Mesenchymal stem cell (in vitro differentiated cells and primary cell): ENCODE measurements at regions not wholly inside any gene's neighbourhood (a gene's known extent, or its start where the extent isn't known, plus 50 kb on each side); places are given as distances from the start of the nearest gene placed in this dataset.

ENCODE experiments used
- DNase-seq: peaks from one replicate; pipeline ENCODE4 v3.0.0-alpha.2; 2013
- H2AFZ ChIP-seq: one replicate; pipeline ENCODE4 v1.6.1; 2013; ENCODE audit warnings: low read depth, mild to moderate bottlenecking, control low read depth, inconsistent platforms, low read length, moderate library complexity
- H2AK5ac ChIP-seq: 2 replicates; pipeline ENCODE4 v1.6.1; 2013; ENCODE audit warnings: low read length, moderate library complexity, mild to moderate bottlenecking, inconsistent platforms; ENCODE audit not compliant: severe bottlenecking
- H2BK120ac ChIP-seq: one replicate; pipeline ENCODE4 v1.6.1; 2013; ENCODE audit warnings: low read depth, mild to moderate bottlenecking, inconsistent platforms, low read length, moderate library complexity
- H2BK12ac ChIP-seq, 2 experiments: one replicate each; pipeline ENCODE4 v1.6.1; 2013; ENCODE audit warnings: inconsistent platforms in 2 of 2, low read length in 2 of 2, mild to moderate bottlenecking in 2 of 2, moderate library complexity in 2 of 2, control low read depth in 1 of 2
- H2BK15ac ChIP-seq: one replicate; pipeline ENCODE4 v1.6.1; 2013; ENCODE audit warnings: mild to moderate bottlenecking, low read depth, inconsistent platforms; ENCODE audit not compliant: poor library complexity, severe bottlenecking
- H2BK5ac ChIP-seq: 2 replicates; pipeline ENCODE4 v1.6.1; 2013; ENCODE audit warnings: low read depth, mild to moderate bottlenecking, low read length, control low read depth, inconsistent platforms; ENCODE audit not compliant: poor library complexity, severe bottlenecking
- H3K14ac ChIP-seq, 2 experiments: one replicate each; pipeline ENCODE4 v1.6.1; 2013; ENCODE audit warnings: inconsistent platforms in 2 of 2, low read length in 2 of 2, control low read depth in 1 of 2, mild to moderate bottlenecking in 1 of 2, moderate library complexity in 1 of 2
- H3K18ac ChIP-seq, 2 experiments: one replicate each; pipeline ENCODE4 v1.6.1; 2013; ENCODE audit warnings: inconsistent platforms in 2 of 2, low read length in 2 of 2, control low read depth in 1 of 2, low read depth in 1 of 2, mild to moderate bottlenecking in 1 of 2
- H3K23ac ChIP-seq, 2 experiments: one replicate each; pipeline ENCODE4 v1.6.1; 2013; ENCODE audit warnings: inconsistent platforms in 2 of 2, low read length in 2 of 2, mild to moderate bottlenecking in 2 of 2, moderate library complexity in 2 of 2, control low read depth in 1 of 2
- H3K27ac ChIP-seq: 2 replicates; pipeline ENCODE4 v1.5.1; 2013; ENCODE audit warnings: mild to moderate bottlenecking, moderate library complexity, low read length, control low read depth, inconsistent platforms; ENCODE audit not compliant: poor library complexity, severe bottlenecking
- H3K27me3 ChIP-seq, 2 experiments: 2 replicates each; pipeline versions ENCODE4 v1.6.1 to v1.7.0; 2013; ENCODE audit warnings: low read length in 2 of 2, mild to moderate bottlenecking in 2 of 2, moderate library complexity in 2 of 2, control low read depth in 1 of 2, inconsistent platforms in 1 of 2; ENCODE audit not compliant: control insufficient read depth in 1 of 2, insufficient read depth in 1 of 2
- H3K36me3 ChIP-seq, 2 experiments: 2 replicates each; pipeline versions ENCODE4 v1.6.1 to v1.7.0; 2013; ENCODE audit warnings: low read length in 2 of 2, control low read depth in 1 of 2, inconsistent platforms in 1 of 2, low read depth in 1 of 2, mild to moderate bottlenecking in 1 of 2; ENCODE audit not compliant: insufficient read depth in 2 of 2, control insufficient read depth in 1 of 2
- H3K4ac ChIP-seq, 2 experiments: one replicate each; pipeline ENCODE4 v1.6.1; 2013; ENCODE audit warnings: inconsistent platforms in 2 of 2, low read length in 2 of 2, mild to moderate bottlenecking in 2 of 2, moderate library complexity in 2 of 2, control low read depth in 1 of 2, low read depth in 1 of 2
- H3K4me1 ChIP-seq: 2 replicates; pipeline ENCODE4 v1.6.1; 2013; ENCODE audit warnings: low read depth, low read length, control low read depth; ENCODE audit not compliant: control insufficient read depth, insufficient read depth
- H3K4me2 ChIP-seq: 2 replicates; pipeline ENCODE4 v1.6.1; 2013; ENCODE audit warnings: low read length, mild to moderate bottlenecking, inconsistent platforms; ENCODE audit not compliant: poor library complexity, severe bottlenecking
- H3K4me3 ChIP-seq, 2 experiments: 2 replicates each; pipeline versions ENCODE4 v1.5.1 to v1.7.0; 2013; ENCODE audit warnings: low read length in 2 of 2, mild to moderate bottlenecking in 2 of 2, control low read depth in 1 of 2, low read depth in 1 of 2; ENCODE audit not compliant: insufficient read depth in 1 of 2
- H3K79me1 ChIP-seq: replicated peaks from 2 replicates; pipeline ENCODE4 v1.6.1; 2013; ENCODE audit warnings: mild to moderate bottlenecking, control low read depth, low read length, inconsistent platforms; ENCODE audit not compliant: poor library complexity, severe bottlenecking
- H3K9ac ChIP-seq: 2 replicates; pipeline ENCODE4 v1.7.0; 2013; ENCODE audit warnings: mild to moderate bottlenecking, low read length, moderate library complexity
- H3K9me3 ChIP-seq: 2 replicates; pipeline ENCODE4 v1.7.0; 2013; ENCODE audit warnings: mild to moderate bottlenecking, low read length; ENCODE audit not compliant: control insufficient read depth
- H4K8ac ChIP-seq: one replicate; pipeline ENCODE4 v1.6.1; 2013; ENCODE audit warnings: inconsistent platforms, mild to moderate bottlenecking, low read length, moderate library complexity
- H4K91ac ChIP-seq: one replicate; pipeline ENCODE4 v1.6.1; 2013; ENCODE audit warnings: mild to moderate bottlenecking, low read length, inconsistent platforms
- WGBS: methylation state at CpG from one replicate; pipeline ENCODE4 v1.1.7; 2013; ENCODE audit warnings: mixed read lengths; 5-methylcytosine and 5-hydroxymethylcytosine counted together

- H3K27me3 ChIP-seq = no peaks in the 10 kb centered on the region
- no peak overlapping the region for H3K23ac ChIP-seq
- no peak overlapping the region for H3K4ac ChIP-seq
- no peak overlapping the region for H2BK5ac ChIP-seq
- H3K27ac ChIP-seq = no peak overlapping the region
- H3K4me3 ChIP-seq = no peak overlapping the region
- no peak overlapping the region for H2AFZ ChIP-seq
- no peak overlapping the region for H2BK12ac ChIP-seq
- no peak overlapping the region for H4K91ac ChIP-seq
- H2BK15ac ChIP-seq = no peak overlapping the region
- DNase-seq = no peak
- H3K4me1 ChIP-seq = no peaks in the 10 kb centered on the region
- H4K8ac ChIP-seq = no peak overlapping the region
- H2AK5ac ChIP-seq = no peak overlapping the region
- no peaks in the 10 kb centered on the region for H3K79me1 ChIP-seq
- H3K4me2 ChIP-seq = no peak overlapping the region
- no peaks in the 10 kb centered on the region for H3K36me3 ChIP-seq
- peaks cover 2% of the 10 kb centered on the region for H3K9me3 ChIP-seq
- no peak overlapping the region for H3K14ac ChIP-seq
- no peak overlapping the region for H3K9ac ChIP-seq
- no peak overlapping the region for H3K18ac ChIP-seq
- no peak overlapping the region for H2BK120ac ChIP-seq
- 50% methylated on average over 4 of the region's 4 CpGs for WGBS
These were observed 500.5 kb downstream of the TBL1XR1 start for GRCh38 chr3:176696816-176697215.

- no peak overlapping the region for H3K14ac ChIP-seq
- no peaks in the 10 kb centered on the region for H3K27me3 ChIP-seq
- DNase-seq = no peak
- no peak overlapping the region for H3K27ac ChIP-seq
- H2AFZ ChIP-seq = no peak overlapping the region
- H2BK120ac ChIP-seq = no peak overlapping the region
- WGBS = 92% methylated on average over 4 of the region's 4 CpGs
- H3K9me3 ChIP-seq = peaks cover 2% of the 10 kb centered on the region
- H3K18ac ChIP-seq = no peak overlapping the region
- no peak overlapping the region for H4K8ac ChIP-seq
- H3K4me2 ChIP-seq = no peak overlapping the region
- H3K4ac ChIP-seq = no peak overlapping the region
- no peak overlapping the region for H2BK12ac ChIP-seq
- no peaks in the 10 kb centered on the region for H3K36me3 ChIP-seq
- no peak overlapping the region for H3K9ac ChIP-seq
- no peak overlapping the region for H4K91ac ChIP-seq
- H3K4me3 ChIP-seq = no peak overlapping the region
- H2BK15ac ChIP-seq = no peak overlapping the region
- H2AK5ac ChIP-seq = no peak overlapping the region
- H2BK5ac ChIP-seq = no peak overlapping the region
- no peaks in the 10 kb centered on the region for H3K4me1 ChIP-seq
- no peaks in the 10 kb centered on the region for H3K79me1 ChIP-seq
- H3K23ac ChIP-seq = no peak overlapping the region
These were observed 504.1 kb downstream of the TBL1XR1 start for GRCh38 chr3:176692966-176693785.

- Histone ChIP-seq H4K8ac (no peak overlapping the region), H3K9ac (no peak overlapping the region), H2BK15ac (no peak overlapping the region), H3K79me1 (no peaks in the 10 kb centered on the region), H2AFZ (no peak overlapping the region), H2AK5ac (no peak overlapping the region), H4K91ac (no peak overlapping the region), H3K4me1 (no peaks in the 10 kb centered on the region), H3K36me3 (no peaks in the 10 kb centered on the region), H2BK5ac (no peak overlapping the region), H3K14ac (peak overlapping the region in 1 of 2 experiments; percentile 74), H3K23ac (no peak overlapping the region), H3K4me2 (no peak overlapping the region), H3K18ac (no peak overlapping the region), H3K27ac (no peak overlapping the region), H2BK120ac (no peak overlapping the region), H2BK12ac (no peak overlapping the region), H3K27me3 (no peaks in the 10 kb centered on the region), H3K4ac (no peak overlapping the region), H3K4me3 (no peak overlapping the region), H3K9me3 (no peaks in the 10 kb centered on the region)
- 89% methylated on average over 8 of the region's 8 CpGs for WGBS
- DNase-seq = no peak
These were observed 504.9 kb downstream of the TBL1XR1 start for GRCh38 chr3:176692199-176692965.

- no peaks in the 10 kb centered on the region for H3K79me1 ChIP-seq
These were observed 507.0 kb downstream of the TBL1XR1 start for GRCh38 chr3:176690083-176690869.

More at GRCh38 chr3:176690083-176690869, 507.0 kb downstream of the TBL1XR1 start:
- H2BK120ac ChIP-seq = no peak overlapping the region
- no peak overlapping the region for H3K14ac ChIP-seq
- no peak overlapping the region for H3K9ac ChIP-seq
- DNase-seq = no peak
- no peak overlapping the region for H3K4ac ChIP-seq
- no peak overlapping the region for H2BK12ac ChIP-seq
- no peak overlapping the region for H2AFZ ChIP-seq
- no peaks in the 10 kb centered on the region for H3K36me3 ChIP-seq
- H4K8ac ChIP-seq = no peak overlapping the region
- no peaks in the 10 kb centered on the region for H3K27me3 ChIP-seq
- H2BK5ac ChIP-seq = no peak overlapping the region
- no peaks in the 10 kb centered on the region for H3K9me3 ChIP-seq
- H4K91ac ChIP-seq = no peak overlapping the region
- no peak overlapping the region for H3K4me2 ChIP-seq
- no peak overlapping the region for H3K4me3 ChIP-seq
- H3K23ac ChIP-seq = no peak overlapping the region
- H3K4me1 ChIP-seq = no peaks in the 10 kb centered on the region
- 53% methylated on average over 7 of the region's 7 CpGs for WGBS
- no peak overlapping the region for H3K27ac ChIP-seq
- H2BK15ac ChIP-seq = no peak overlapping the region
- H2AK5ac ChIP-seq = no peak overlapping the region
- no peak overlapping the region for H3K18ac ChIP-seq
